ENCODE measurements at regions not wholly inside any gene's neighbourhood (a gene's known extent, or its start where the extent isn't known, plus 50 kb on each side); places are given as distances from the start of the nearest gene placed in this dataset.

DNA sequence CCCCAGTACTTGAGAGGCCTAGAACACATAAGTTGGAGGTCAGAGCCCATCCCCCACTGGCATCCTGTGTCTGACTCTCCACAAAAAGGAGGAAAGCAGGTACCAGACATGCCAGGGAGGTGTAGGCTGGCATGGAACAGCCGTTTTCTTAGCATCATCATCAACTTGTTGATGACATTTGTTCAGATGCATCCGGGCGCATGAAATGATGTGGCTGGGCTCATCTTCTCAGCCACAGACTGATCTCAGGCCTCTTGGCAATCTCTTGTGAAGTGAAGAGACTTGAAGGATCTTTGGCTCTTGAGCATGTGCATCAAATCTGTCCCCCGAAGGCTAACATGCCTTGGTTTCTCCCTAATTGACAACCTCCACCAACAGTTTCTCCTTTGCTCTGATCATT is 243.3 kb downstream of the TSN start:
- TF ChIP-seq, protein P1, sequence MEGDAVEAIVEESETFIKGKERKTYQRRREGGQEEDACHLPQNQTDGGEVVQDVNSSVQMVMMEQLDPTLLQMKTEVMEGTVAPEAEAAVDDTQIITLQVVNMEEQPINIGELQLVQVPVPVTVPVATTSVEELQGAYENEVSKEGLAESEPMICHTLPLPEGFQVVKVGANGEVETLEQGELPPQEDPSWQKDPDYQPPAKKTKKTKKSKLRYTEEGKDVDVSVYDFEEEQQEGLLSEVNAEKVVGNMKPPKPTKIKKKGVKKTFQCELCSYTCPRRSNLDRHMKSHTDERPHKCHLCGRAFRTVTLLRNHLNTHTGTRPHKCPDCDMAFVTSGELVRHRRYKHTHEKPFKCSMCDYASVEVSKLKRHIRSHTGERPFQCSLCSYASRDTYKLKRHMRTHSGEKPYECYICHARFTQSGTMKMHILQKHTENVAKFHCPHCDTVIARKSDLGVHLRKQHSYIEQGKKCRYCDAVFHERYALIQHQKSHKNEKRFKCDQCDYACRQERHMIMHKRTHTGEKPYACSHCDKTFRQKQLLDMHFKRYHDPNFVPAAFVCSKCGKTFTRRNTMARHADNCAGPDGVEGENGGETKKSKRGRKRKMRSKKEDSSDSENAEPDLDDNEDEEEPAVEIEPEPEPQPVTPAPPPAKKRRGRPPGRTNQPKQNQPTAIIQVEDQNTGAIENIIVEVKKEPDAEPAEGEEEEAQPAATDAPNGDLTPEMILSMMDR (IDR thresholded peaks at IDR 0.05; ENCODE audit: low read depth, low read length, poor library complexity, severe bottlenecking): no peak
- no peak for TF ChIP-seq EZH2phosphoT487 (IDR thresholded peaks at IDR 0.05; ENCODE audit: borderline replicate concordance, low read length)
